HEK293 (cell line): ENCODE measurements at regions not wholly inside any gene's neighbourhood (a gene's known extent, or its start where the extent isn't known, plus 50 kb on each side); places are given as distances from the start of the nearest gene placed in this dataset.

Experiments
- CTCF ChIA-PET: fragments of 350-600 bp; formaldehyde crosslinking; extraction: SDS; loops from one replicate; lab custom pipeline; 2021; ENCODE audit warnings: antibody characterized with exemption; lab: Yijun Ruan, JAX
- POLR2A ChIA-PET: fragments of 300-600 bp; formaldehyde crosslinking; extraction: SDS; loops from one replicate; lab custom pipeline; 2020; ENCODE audit warnings: antibody characterized with exemption, inconsistent platforms; lab: Yijun Ruan, JAX
- H3K27ac ChIP-seq: fragments of 200-500 bp; sonication (Bioruptor generic); 2 replicates; pipeline ENCODE4 v1.5.1; 2014; ENCODE audit warnings: low read depth, low read length, control low read depth, inconsistent platforms; ENCODE audit errors: extremely low read depth
- H3K36me3 ChIP-seq, 2 experiments: fragments of 200-500 bp in 1 of 2; sonication (Bioruptor generic) in 1 of 2; 1 replicate in 1 of 2; 2 replicates in 1 of 2; pipeline ENCODE4 v1.5.1; 2014 to 2017; ENCODE audit warnings: inconsistent platforms in 2 of 2, low read length in 2 of 2; ENCODE audit not compliant: control insufficient read depth in 2 of 2, insufficient read depth in 1 of 2
- H3K4me1 ChIP-seq: fragments of 200-500 bp; sonication (Bioruptor generic); 2 replicates; pipeline ENCODE4 v1.5.1; 2014; ENCODE audit warnings: mild to moderate bottlenecking, low read length, inconsistent platforms; ENCODE audit not compliant: control insufficient read depth, insufficient read depth
- H3K4me3 ChIP-seq: 2 replicates; pipeline ENCODE4 v1.5.1; 2011; ENCODE audit warnings: low read depth, mild to moderate bottlenecking, control low read depth, low read length, moderate library complexity
- H3K9me3 ChIP-seq: fragments of 200-500 bp; sonication (Bioruptor generic); 2 replicates; pipeline ENCODE4 v1.5.1; 2014; ENCODE audit warnings: low read depth, low read length, inconsistent platforms; ENCODE audit not compliant: control insufficient read depth, insufficient read depth
- CTCF ChIP-seq: fragments of 450-650 bp; formaldehyde crosslinking; IDR thresholded peaks from 2 replicates; pipeline ENCODE4 v1.5.1; 2016; ENCODE audit warnings: missing biosample characterization, missing genetic modification characterization
- GLI4 ChIP-seq: fragments of 450-650 bp; formaldehyde crosslinking; IDR thresholded peaks from 2 replicates; pipeline ENCODE4 v1.5.1; 2016; ENCODE audit warnings: missing biosample characterization, missing genetic modification characterization
- HOXC10 ChIP-seq: sonication (generic); formaldehyde crosslinking; IDR thresholded peaks from 2 replicates; pipeline ENCODE4 v1.8.1; 2023; ENCODE audit warnings: mild to moderate bottlenecking, missing genetic modification reagents
- KLF16 ChIP-seq: fragments of 450-650 bp; formaldehyde crosslinking; IDR thresholded peaks from 2 replicates; pipeline ENCODE4 v1.5.1; 2017; ENCODE audit warnings: missing biosample characterization, missing genetic modification characterization
- SCRT1 ChIP-seq: fragments of 450-650 bp; formaldehyde crosslinking; IDR thresholded peaks from 2 replicates; pipeline ENCODE4 v1.5.1; 2016; ENCODE audit warnings: missing biosample characterization, missing genetic modification characterization, borderline replicate concordance
- TCF7L2 ChIP-seq: IDR thresholded peaks from 2 replicates; pipeline ENCODE4 v1.6.1; 2011; ENCODE audit warnings: low read depth, mild to moderate bottlenecking, inconsistent platforms, low read length, moderate library complexity, borderline replicate concordance
- YY1 ChIP-seq: fragments of 450-650 bp; formaldehyde crosslinking; IDR thresholded peaks from 2 replicates; pipeline ENCODE4 v1.5.1; 2018; ENCODE audit warnings: missing biosample characterization, missing genetic modification characterization
- ZBTB7A ChIP-seq: fragments of 450-650 bp; formaldehyde crosslinking; IDR thresholded peaks from 2 replicates; pipeline ENCODE4 v1.5.1; 2016; ENCODE audit warnings: low read depth, missing biosample characterization, missing genetic modification characterization
- ZNF140 ChIP-seq: fragments of 450-650 bp; formaldehyde crosslinking; IDR thresholded peaks from 2 replicates; pipeline ENCODE4 v1.5.1; 2016; ENCODE audit warnings: missing biosample characterization, missing genetic modification characterization
- ZNF16 ChIP-seq: fragments of 450-650 bp; formaldehyde crosslinking; IDR thresholded peaks from 2 replicates; pipeline ENCODE4 v1.5.1; 2016; ENCODE audit warnings: low read depth, missing biosample characterization, missing genetic modification characterization
- ZNF169 ChIP-seq: fragments of 450-650 bp; formaldehyde crosslinking; IDR thresholded peaks from 2 replicates; pipeline ENCODE4 v1.5.1; 2016; ENCODE audit warnings: missing biosample characterization, missing genetic modification characterization
- ZNF248 ChIP-seq: fragments of 450-650 bp; formaldehyde crosslinking; IDR thresholded peaks from 2 replicates; pipeline ENCODE4 v1.5.1; 2017; ENCODE audit warnings: missing biosample characterization, missing genetic modification characterization
- ZNF280C ChIP-seq: fragments of 450-650 bp; formaldehyde crosslinking; IDR thresholded peaks from 2 replicates; pipeline ENCODE4 v1.5.1; 2016; ENCODE audit warnings: missing biosample characterization, missing genetic modification characterization
- ZNF280D ChIP-seq: fragments of 450-650 bp; formaldehyde crosslinking; IDR thresholded peaks from 2 replicates; pipeline ENCODE4 v1.5.1; 2016; ENCODE audit warnings: missing biosample characterization, missing genetic modification characterization
- ZNF433 ChIP-seq: fragments of 450-650 bp; formaldehyde crosslinking; IDR thresholded peaks from 2 replicates; pipeline ENCODE4 v1.5.1; 2016; ENCODE audit warnings: missing biosample characterization, missing genetic modification characterization, low read depth
- ZNF654 ChIP-seq: fragments of 450-650 bp; formaldehyde crosslinking; IDR thresholded peaks from 2 replicates; pipeline ENCODE4 v1.5.1; 2016; ENCODE audit warnings: low read depth, missing biosample characterization, missing genetic modification characterization
- ZNF747 ChIP-seq: fragments of 450-650 bp; formaldehyde crosslinking; IDR thresholded peaks from 2 replicates; pipeline ENCODE4 v1.5.1; 2016; ENCODE audit warnings: missing biosample characterization, missing genetic modification characterization
- ZSCAN23 ChIP-seq: fragments of 450-650 bp; formaldehyde crosslinking; IDR thresholded peaks from 2 replicates; pipeline ENCODE4 v1.5.1; 2016; ENCODE audit warnings: missing biosample characterization, missing genetic modification characterization
- TF ChIP-seq, protein P1 (sequence below): fragments of 450-650 bp; formaldehyde crosslinking; IDR thresholded peaks from 2 replicates; pipeline ENCODE4 v1.5.1; 2016; ENCODE audit warnings: missing biosample characterization, missing genetic modification characterization, low read depth
- TF ChIP-seq, protein P2 (sequence below): fragments of 450-650 bp; formaldehyde crosslinking; IDR thresholded peaks from 2 replicates; pipeline ENCODE4; 2016; ENCODE audit warnings: missing biosample characterization, missing genetic modification characterization

GRCh38 chr1:105122041-105122440, 1372.3 kb downstream of the AMY1C start:
- no peaks in the 10 kb centered on the region for H3K9me3 ChIP-seq

More at GRCh38 chr1:105122041-105122440, 1372.3 kb downstream of the AMY1C start:
- ChIA-PET POLR2A (no interaction called here), CTCF (no interaction called here)
- no peak overlapping the region for H3K27ac ChIP-seq
- TF ChIP-seq ZNF169 (tag by site-specific recombination): no peak
- no peak for TF ChIP-seq SCRT1 (tag by site-specific recombination)
- no peak for TF ChIP-seq ZNF140
- no peak for TF ChIP-seq KLF16 (tag by site-specific recombination)
- TF ChIP-seq, protein P1, sequence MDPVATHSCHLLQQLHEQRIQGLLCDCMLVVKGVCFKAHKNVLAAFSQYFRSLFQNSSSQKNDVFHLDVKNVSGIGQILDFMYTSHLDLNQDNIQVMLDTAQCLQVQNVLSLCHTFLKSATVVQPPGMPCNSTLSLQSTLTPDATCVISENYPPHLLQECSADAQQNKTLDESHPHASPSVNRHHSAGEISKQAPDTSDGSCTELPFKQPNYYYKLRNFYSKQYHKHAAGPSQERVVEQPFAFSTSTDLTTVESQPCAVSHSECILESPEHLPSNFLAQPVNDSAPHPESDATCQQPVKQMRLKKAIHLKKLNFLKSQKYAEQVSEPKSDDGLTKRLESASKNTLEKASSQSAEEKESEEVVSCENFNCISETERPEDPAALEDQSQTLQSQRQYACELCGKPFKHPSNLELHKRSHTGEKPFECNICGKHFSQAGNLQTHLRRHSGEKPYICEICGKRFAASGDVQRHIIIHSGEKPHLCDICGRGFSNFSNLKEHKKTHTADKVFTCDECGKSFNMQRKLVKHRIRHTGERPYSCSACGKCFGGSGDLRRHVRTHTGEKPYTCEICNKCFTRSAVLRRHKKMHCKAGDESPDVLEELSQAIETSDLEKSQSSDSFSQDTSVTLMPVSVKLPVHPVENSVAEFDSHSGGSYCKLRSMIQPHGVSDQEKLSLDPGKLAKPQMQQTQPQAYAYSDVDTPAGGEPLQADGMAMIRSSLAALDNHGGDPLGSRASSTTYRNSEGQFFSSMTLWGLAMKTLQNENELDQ: no peak
- no peak for TF ChIP-seq ZSCAN23 (tag by site-specific recombination)
- TF ChIP-seq GLI4 (tag by site-specific recombination): no peak
- no peak for TF ChIP-seq HOXC10
- no peak for TF ChIP-seq YY1 (tag by site-specific recombination)
- no peak for TF ChIP-seq ZNF280C (tag by site-specific recombination)
- TF ChIP-seq CTCF (tag by site-specific recombination): no peak
- TF ChIP-seq ZNF747 (tag by site-specific recombination): no peak
- TF ChIP-seq ZNF280D (tag by site-specific recombination): no peak
- TF ChIP-seq, protein P2, sequence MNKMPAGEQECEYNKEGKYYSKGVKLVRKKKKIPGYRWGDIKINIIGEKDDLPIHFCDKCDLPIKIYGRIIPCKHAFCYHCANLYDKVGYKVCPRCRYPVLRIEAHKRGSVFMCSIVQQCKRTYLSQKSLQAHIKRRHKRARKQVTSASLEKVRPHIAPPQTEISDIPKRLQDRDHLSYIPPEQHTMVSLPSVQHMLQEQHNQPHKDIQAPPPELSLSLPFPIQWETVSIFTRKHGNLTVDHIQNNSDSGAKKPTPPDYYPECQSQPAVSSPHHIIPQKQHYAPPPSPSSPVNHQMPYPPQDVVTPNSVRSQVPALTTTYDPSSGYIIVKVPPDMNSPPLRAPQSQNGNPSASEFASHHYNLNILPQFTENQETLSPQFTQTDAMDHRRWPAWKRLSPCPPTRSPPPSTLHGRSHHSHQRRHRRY (tag by site-specific recombination): no peak
- TF ChIP-seq ZNF654: no peak
- TF ChIP-seq TCF7L2: no peak
- TF ChIP-seq ZNF248: no peak
- TF ChIP-seq ZNF433: no peak
- no peak for TF ChIP-seq ZBTB7A
- TF ChIP-seq ZNF16 (tag by site-specific recombination): no peak
- H3K4me1 ChIP-seq: no peaks in the 10 kb centered on the region
- no peak overlapping the region for H3K4me3 ChIP-seq
- no peaks in the 10 kb centered on the region for H3K36me3 ChIP-seq
